ENCODE measurements at regions not wholly inside any gene's neighbourhood (a gene's known extent, or its start where the extent isn't known, plus 50 kb on each side); places are given as distances from the start of the nearest gene placed in this dataset.

GRCh38 chr4:34037280-34037679 is 2207.0 kb downstream of the ARAP2 start:
- Histone ChIP-seq H3K23me2 (ENCODE audit: insufficient read length, low read depth, low read length, poor library complexity, severe bottlenecking) (no peaks in the 10 kb centered on the region), H2AFZ (ENCODE audit: low read length) (no peak overlapping the region), H2BK15ac (ENCODE audit: low read depth, low read length) (no peak overlapping the region), H3K27ac (ENCODE audit: insufficient read length, low read depth, low read length) (no peak overlapping the region), H3K27me3 (ENCODE audit: insufficient read depth, low read length) (no peaks in the 10 kb centered on the region), H3K56ac (ENCODE audit: insufficient read length, low read depth, low read length) (no peak overlapping the region), H3K4me1 (ENCODE audit: insufficient read depth, low read length) (no peaks in the 10 kb centered on the region), H3K4ac (ENCODE audit: low read depth, low read length) (no peak overlapping the region), H3K79me2 (ENCODE audit: insufficient read depth, low read length) (no peaks in the 10 kb centered on the region), H2BK12ac (ENCODE audit: insufficient read length, low read depth, low read length) (no peak overlapping the region), H2BK20ac (ENCODE audit: low read depth, low read length, poor library complexity, severe bottlenecking) (no peak overlapping the region), H3K9me3 (ENCODE audit: control insufficient read depth, low read depth, low read length) (no peaks in the 10 kb centered on the region), H3K9ac (ENCODE audit: extremely low read depth, insufficient read length, low read length) (no peak overlapping the region), H3T11ph (ENCODE audit: low read length) (no peak overlapping the region), H3K79me1 (ENCODE audit: insufficient read depth, low read depth, low read length, poor library complexity, severe bottlenecking) (no peaks in the 10 kb centered on the region), H4K91ac (ENCODE audit: insufficient read length, low read depth, low read length) (no peak overlapping the region), H3K18ac (ENCODE audit: insufficient read length, low read depth, low read length) (no peak overlapping the region), H2BK5ac (ENCODE audit: insufficient read length, low read length) (no peak overlapping the region), H3K23ac (ENCODE audit: insufficient read length, low read depth, low read length) (no peak overlapping the region), H4K5ac (ENCODE audit: insufficient read length, low read depth, low read length) (no peak overlapping the region), H2AK5ac (ENCODE audit: insufficient read length, low read length) (no peak overlapping the region), H3K4me2 (ENCODE audit: insufficient read depth, insufficient read length, low read length) (no peak overlapping the region), H2BK120ac (ENCODE audit: low read depth, low read length, poor library complexity, severe bottlenecking) (no peak overlapping the region), H4K20me1 (ENCODE audit: control insufficient read depth, insufficient read depth, insufficient read length) (no peaks in the 10 kb centered on the region), H4K8ac (replicated peaks; ENCODE audit: insufficient read length, low read depth, low read length) (no peak overlapping the region), H3K14ac (ENCODE audit: insufficient read depth, low read length) (no peak overlapping the region)
- WGBS (ENCODE audit: extremely low coverage, insufficient read length, low lambda C conversion rate), result no CpG with 5 or more reads among the region's 1 CpG
- Mint-ChIP-seq H3K9me3 (no peaks in the 10 kb centered on the region), H3K27me3 (ENCODE audit: low read depth) (no peaks in the 10 kb centered on the region), H3K4me1 (no peaks in the 10 kb centered on the region), H3K4me3 (no peak overlapping the region), H3K27ac (no peak overlapping the region), H3K36me3 (ENCODE audit: insufficient read depth in 1 of 3, low read depth in 3 of 3) (no peaks in the 10 kb centered on the region)
- DNase-seq, result no peak
- no peak for TF ChIP-seq CTCF (conservative IDR thresholded peaks at IDR 0.05)

Data from H9 (cell line).